HEK293 (cell line): ENCODE measurements at regions not wholly inside any gene's neighbourhood (a gene's known extent, or its start where the extent isn't known, plus 50 kb on each side); places are given as distances from the start of the nearest gene placed in this dataset.

Experiments
- BCL11A ChIP-seq: fragments of 450-650 bp; formaldehyde crosslinking; IDR thresholded peaks from 2 replicates; pipeline ENCODE4 v1.5.1; 2016; ENCODE audit warnings: low read depth, missing biosample characterization, missing genetic modification characterization
- KLF16 ChIP-seq: fragments of 450-650 bp; formaldehyde crosslinking; IDR thresholded peaks from 2 replicates; pipeline ENCODE4 v1.5.1; 2017; ENCODE audit warnings: missing biosample characterization, missing genetic modification characterization
- PATZ1 ChIP-seq: fragments of 450-650 bp; formaldehyde crosslinking; IDR thresholded peaks from 2 replicates; pipeline ENCODE4 v1.5.1; 2016; ENCODE audit warnings: missing biosample characterization, missing genetic modification characterization
- ZBTB49 ChIP-seq: fragments of 450-650 bp; formaldehyde crosslinking; IDR thresholded peaks from 2 replicates; pipeline ENCODE4 v1.5.1; 2016; ENCODE audit warnings: missing biosample characterization, missing genetic modification characterization, low read depth
- ZFP69B ChIP-seq: fragments of 450-650 bp; formaldehyde crosslinking; IDR thresholded peaks from 2 replicates; pipeline ENCODE4 v1.5.1; 2016; ENCODE audit warnings: missing biosample characterization, missing genetic modification characterization
- ZNF138 ChIP-seq: fragments of 450-650 bp; formaldehyde crosslinking; IDR thresholded peaks from 2 replicates; pipeline ENCODE4 v1.5.1; 2016; ENCODE audit warnings: missing biosample characterization, missing genetic modification characterization, borderline replicate concordance
- ZNF157 ChIP-seq: fragments of 450-650 bp; formaldehyde crosslinking; IDR thresholded peaks from 2 replicates; pipeline ENCODE4 v1.5.1; 2016; ENCODE audit warnings: missing biosample characterization, missing genetic modification characterization
- ZNF175 ChIP-seq: fragments of 450-650 bp; formaldehyde crosslinking; IDR thresholded peaks from 2 replicates; pipeline ENCODE4 v1.5.1; 2016; ENCODE audit warnings: missing biosample characterization, missing genetic modification characterization
- ZNF223 ChIP-seq: fragments of 450-650 bp; formaldehyde crosslinking; IDR thresholded peaks from 2 replicates; pipeline ENCODE4 v1.5.1; 2016; ENCODE audit warnings: missing biosample characterization, missing genetic modification characterization
- ZNF561 ChIP-seq: fragments of 450-650 bp; IDR thresholded peaks from 2 replicates; pipeline ENCODE4 v1.5.1; 2018; ENCODE audit warnings: missing biosample characterization, missing genetic modification characterization, borderline replicate concordance
- ZNF664 ChIP-seq: fragments of 450-650 bp; formaldehyde crosslinking; IDR thresholded peaks from 2 replicates; pipeline ENCODE4 v1.5.1; 2016; ENCODE audit warnings: missing biosample characterization, missing genetic modification characterization
- TF ChIP-seq, protein P1 (sequence below): fragments of 450-650 bp; formaldehyde crosslinking; IDR thresholded peaks from 2 replicates; pipeline ENCODE4 v1.5.1; 2016; ENCODE audit warnings: missing biosample characterization, missing genetic modification characterization

DNA sequence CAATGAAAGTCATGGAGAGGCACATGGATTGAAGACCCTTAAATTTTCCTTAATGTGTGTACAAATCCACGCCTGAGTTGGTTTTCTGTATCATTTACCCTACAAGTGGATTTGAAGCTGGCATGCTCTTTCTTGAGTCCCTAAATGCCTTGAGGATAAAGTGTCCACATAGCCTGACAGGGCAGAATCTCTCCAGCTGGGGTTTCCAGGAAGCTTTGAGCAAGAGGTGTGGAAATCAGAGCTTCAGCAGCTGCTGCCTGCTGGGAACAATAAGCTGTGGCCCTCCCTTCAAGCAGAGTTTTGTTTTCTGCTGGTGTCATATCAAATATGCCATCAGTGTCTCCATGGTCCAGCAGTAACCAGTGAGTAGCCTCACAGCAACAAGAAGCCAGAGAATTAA, 120.3 kb upstream of the SERTM1 start:
- TF ChIP-seq, protein P1, sequence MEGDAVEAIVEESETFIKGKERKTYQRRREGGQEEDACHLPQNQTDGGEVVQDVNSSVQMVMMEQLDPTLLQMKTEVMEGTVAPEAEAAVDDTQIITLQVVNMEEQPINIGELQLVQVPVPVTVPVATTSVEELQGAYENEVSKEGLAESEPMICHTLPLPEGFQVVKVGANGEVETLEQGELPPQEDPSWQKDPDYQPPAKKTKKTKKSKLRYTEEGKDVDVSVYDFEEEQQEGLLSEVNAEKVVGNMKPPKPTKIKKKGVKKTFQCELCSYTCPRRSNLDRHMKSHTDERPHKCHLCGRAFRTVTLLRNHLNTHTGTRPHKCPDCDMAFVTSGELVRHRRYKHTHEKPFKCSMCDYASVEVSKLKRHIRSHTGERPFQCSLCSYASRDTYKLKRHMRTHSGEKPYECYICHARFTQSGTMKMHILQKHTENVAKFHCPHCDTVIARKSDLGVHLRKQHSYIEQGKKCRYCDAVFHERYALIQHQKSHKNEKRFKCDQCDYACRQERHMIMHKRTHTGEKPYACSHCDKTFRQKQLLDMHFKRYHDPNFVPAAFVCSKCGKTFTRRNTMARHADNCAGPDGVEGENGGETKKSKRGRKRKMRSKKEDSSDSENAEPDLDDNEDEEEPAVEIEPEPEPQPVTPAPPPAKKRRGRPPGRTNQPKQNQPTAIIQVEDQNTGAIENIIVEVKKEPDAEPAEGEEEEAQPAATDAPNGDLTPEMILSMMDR (tag by site-specific recombination): no peak
- TF ChIP-seq KLF16 (tag by site-specific recombination) (no peak), ZNF561 (tag by site-specific recombination) (no peak), ZFP69B (tag by site-specific recombination) (no peak), ZNF223 (no peak), ZNF175 (no peak), ZNF664 (tag by site-specific recombination) (no peak), BCL11A (tag by site-specific recombination) (no peak), ZBTB49 (no peak), PATZ1 (no peak), ZNF157 (no peak), ZNF138 (tag by site-specific recombination) (no peak)
